GM19468 (cell line): ENCODE measurements at regions not wholly inside any gene's neighbourhood (a gene's known extent, or its start where the extent isn't known, plus 50 kb on each side); places are given as distances from the start of the nearest gene placed in this dataset.

Experiments used
- ATAC-seq: cut with Tn5 transposase; IDR thresholded peaks from one replicate; pipeline ENCODE4 v1.9.1; 2021; ENCODE audit warnings: mild to moderate bottlenecking, moderate library complexity, moderate number of reproducible peaks; ENCODE audit not compliant: unreplicated experiment; ENCODE audit errors: extremely low read depth

DNA sequence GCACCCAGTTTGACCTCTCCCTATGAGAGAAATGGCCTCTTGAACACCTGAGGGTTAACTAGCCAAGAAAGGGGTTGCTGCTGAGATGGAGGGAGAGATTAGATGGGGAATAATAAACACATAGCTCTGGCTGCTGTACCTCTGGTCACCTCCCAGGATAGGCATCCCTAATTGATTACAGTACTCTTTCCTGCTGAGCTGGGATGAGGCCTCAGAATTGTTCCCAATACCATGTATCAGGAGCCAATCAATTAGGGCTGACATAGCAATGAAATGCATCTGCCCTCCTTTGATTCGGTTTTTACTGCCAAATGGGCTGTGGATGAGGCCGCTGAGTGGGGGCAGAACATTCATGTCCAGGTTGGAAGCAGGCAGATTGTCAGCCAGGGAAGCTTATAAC, 339.4 kb upstream of the SLCO3A1 start:
- ATAC-seq: no peak

DNA sequence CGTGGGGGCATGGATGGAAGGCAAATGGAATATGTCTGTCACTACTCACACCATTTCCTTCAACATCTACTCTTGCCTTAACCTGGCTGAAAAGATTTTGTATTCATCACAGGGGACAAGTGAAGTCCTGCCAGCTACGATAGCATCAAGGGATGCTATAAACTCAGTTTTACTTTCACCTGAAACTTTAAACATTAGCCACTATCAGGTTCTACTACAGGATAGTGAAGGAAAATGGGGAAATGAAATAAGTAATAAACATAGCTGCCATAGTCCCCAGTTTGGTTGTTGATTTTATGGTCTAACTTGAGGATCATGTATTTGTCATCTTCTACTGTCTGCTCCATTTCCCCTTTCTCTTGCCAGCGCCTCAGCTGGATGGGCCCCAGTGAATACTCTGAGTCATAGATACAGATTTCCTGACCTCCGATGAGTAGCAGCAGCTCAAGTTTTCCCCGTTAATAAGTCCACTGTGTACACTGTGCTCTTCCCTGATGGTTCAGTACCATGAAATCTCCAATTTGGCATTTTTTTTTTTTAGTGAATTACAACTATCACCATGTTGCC, 338.2 kb upstream of the SLCO3A1 start:
- ATAC-seq: peak; percentile 39

DNA sequence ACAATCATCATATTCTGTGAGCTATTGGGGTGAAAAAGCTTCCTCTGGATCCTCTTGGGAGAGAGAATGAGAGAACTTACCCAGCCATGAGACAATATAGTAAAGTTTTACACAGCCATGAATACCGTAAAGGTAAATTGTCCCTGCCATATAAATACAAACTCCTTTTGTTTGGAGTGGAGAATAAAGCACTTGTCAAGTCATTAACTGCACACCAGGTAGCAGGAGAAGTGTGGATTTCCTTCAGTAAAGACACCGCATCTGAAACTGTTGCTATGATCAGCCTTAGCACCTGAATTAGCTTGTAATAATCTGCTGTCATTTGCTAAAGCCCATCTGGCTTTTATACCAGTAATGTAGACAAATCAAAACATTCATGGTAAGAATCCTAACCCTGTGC, 336.6 kb upstream of the SLCO3A1 start:
- ATAC-seq: no peak

DNA sequence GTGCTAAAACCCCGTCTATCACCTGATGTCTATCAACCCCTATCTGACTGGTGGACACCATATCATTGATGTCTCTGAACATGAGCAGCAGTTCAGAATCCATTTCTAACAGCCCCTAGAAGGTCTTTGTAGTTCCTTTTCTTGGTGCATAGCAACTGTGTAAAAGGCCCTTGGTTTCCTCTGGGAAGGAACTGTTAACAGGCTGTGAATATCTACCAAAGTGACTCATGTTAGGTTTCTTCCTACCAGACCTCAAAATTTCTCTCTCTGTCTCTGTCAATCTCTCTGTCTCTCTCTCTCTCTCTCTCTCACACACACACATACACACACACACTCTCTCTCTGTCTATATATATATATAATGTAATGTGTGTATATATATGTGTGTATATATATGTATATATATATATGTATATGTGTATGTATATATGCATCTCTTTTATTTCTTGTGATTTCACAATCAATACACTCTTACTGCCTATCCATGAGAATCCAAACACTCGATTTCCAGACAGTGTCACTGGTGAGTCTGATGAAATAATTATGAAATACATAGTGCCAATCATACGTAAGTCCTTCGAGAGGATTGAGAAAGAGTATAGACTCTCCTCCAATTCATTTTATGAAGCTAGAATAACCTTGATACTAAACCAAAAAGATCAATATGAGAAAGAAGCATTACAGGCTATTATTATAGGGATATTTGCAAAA, 335.9 kb upstream of the SLCO3A1 start:
- no peak for ATAC-seq

DNA sequence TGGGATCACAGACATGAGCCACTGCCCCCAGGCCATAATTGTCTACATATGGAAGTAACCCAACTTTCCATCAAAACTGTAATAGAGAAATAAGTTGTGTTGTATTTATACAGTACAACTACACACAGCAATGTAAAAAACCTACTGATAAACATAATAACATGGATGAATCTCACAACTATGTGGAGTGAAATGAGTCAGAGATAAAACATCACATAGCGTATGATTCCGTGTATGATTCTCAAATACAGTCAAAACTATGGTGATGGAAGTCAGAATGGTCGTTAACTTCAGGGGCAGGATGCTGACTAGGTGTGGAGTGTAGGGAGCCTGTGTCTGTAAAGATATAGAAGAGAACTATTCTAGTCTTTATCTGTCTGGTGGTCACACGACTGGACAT, 332.7 kb upstream of the SLCO3A1 start:
- no peak for ATAC-seq

DNA sequence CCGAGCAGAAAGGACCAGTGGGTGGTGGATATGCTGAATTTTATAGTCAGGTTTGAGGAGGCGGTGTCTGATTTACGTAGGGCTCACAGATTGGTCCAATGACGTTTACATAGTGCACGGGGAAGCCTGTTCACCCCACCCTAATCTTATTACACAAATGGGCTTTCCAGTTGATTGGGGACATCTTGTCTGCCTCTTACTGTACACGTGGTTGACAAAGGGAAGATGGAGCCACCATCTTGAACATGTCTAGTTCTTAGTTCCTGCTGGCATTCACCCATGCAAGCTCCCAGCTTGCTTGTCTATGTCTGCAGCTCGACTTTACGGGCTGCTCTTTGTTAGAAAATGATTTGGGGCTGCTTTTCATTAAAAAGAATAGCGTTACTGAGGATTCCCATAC, 332.0 kb upstream of the SLCO3A1 start:
- ATAC-seq: no peak

DNA sequence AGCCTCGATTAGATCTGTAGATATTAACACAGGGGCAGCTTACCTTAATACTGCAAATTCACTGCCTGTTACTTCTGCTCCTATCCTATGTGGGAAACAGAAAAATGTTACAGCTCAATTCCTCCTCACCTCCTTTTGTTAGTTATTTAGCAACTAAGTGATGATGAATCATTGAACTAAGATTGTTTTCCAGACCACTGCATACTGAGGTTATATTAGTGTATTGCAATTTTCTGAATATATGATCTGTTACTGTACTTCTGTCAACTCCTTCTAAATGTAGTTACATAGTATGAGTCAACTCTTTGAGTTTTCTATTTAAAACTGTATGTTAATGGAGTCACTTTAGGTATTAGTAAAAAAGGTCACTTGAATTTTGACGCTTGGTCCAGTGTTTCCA, 331.5 kb upstream of the SLCO3A1 start:
- no peak for ATAC-seq

DNA sequence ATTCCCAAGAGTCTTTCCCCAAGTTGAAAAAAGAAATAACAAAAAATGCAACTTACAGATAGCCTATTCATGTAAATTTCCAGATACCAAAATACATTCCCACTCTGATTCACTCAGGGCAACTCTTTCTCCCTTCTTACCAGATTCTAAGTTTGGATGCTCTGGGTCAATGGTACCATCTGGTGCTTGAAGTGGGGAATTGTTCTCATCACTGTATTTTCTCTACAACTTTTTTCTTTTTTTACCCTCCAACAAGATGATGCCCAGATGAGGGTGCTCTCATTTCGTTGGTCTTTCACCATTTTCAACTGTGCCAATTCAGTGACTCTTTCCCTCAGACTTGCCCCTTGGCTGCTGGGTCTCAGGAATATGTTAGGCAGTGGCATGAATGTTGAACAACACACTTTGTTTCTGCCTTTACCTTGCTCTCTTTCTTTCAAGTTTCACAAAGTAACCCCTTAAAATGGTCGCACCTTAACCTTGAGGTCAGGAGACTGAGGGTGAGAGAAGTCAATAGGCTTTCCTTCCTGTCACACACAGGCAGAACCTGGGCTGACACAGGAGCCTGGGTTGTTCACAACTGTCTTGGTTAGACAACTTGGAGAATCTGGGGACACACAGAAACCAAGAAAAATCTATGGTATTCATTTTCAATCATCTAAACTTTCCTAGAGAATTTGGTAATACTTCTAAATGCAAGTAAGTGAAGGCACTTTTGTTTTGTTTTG, 330.7 kb upstream of the SLCO3A1 start:
- no peak for ATAC-seq

DNA sequence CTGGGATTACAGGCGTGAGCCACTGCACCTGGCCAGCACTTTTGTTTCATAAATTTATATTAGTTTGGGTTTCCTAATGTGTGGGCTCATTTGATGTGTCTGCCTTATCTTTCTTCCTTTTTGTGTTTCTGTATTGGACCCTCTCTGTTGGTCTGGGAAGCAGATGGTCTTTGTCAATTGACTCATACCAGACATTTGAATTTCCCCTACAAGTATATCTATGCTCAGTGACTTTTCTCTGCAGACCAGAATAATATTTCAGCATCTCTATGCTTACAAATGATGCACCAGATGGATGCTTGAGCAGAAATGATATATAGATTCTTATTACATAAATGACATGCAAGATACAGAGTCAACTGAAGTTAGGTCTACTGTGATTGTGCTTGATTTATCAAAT, 329.9 kb upstream of the SLCO3A1 start:
- ATAC-seq: no peak

DNA sequence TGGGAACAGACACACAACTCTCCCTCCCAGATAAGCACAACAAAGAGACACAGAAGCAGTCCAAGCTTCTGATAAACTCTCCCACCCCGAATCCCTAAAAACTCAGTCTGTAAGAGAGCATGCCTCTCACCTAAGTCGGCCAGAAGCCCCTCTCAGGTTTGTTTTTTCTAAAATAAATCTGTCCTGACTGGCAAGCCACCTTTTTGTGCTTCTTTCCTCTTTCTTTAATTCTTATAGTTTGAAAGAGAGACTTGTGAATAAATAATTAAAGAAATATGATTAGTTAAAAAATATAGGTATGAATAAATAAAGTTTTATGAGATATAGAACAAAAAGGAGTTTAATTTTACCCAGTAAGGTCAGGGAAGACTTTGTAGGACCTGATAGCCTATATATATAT, 329.0 kb upstream of the SLCO3A1 start:
- ATAC-seq: no peak

DNA sequence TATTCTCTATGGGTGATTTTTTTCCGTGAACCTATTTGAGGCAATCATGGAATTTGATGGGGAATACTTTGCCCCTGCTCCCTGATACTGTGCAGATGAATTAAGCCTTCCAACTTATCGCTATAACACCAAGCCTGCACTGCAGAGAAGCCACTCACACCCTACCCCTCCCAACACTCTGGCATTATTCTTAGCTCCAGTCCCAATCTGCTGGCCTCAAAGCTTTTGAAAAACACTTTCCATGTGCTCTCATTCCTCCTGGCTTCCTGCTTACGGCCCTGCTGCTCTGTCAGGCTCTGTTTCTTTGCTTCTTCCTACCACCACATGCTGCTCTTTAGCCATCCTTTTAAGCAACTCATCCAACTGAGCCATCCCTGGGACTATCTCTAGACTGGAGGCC, 327.8 kb upstream of the SLCO3A1 start:
- ATAC-seq: no peak

DNA sequence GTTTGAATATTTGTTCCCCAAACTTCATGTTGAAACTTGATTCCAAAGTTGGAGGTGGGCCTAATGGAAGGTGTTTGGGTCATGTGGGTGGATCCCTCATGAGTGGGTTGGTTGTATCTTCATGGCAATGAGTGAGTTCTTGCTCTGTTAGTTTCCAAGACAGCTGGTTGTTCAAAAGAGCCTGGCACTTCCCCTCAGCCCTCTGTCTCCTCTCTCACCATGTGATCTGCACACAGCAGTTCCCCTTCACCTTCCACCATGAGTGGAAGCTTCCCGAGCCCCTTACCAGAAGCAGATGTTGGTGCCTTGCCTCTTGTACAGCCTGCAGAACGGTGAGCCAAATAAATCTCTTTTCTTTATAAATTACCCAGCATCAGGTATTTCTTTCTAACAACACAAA, 327.1 kb upstream of the SLCO3A1 start:
- no peak for ATAC-seq

DNA sequence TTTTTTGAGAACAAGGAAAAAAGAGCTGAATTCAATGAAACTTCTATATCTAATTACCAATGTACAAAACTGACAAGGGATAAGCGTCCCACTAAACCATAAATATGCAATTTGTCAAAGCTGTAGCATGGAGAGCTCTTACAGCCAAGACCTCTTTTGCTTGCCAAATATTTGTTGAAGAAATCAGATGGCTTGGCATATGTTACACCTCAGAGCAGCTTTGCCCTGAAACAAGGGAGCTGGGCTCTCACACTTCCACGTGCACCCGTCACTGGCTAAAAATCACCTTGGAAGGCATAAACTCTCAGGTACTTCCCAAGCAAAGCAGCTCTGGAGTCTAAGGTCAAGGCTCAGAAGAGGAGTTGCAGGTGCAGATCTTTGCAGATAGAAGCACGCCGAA, 324.7 kb upstream of the SLCO3A1 start:
- no peak for ATAC-seq

DNA sequence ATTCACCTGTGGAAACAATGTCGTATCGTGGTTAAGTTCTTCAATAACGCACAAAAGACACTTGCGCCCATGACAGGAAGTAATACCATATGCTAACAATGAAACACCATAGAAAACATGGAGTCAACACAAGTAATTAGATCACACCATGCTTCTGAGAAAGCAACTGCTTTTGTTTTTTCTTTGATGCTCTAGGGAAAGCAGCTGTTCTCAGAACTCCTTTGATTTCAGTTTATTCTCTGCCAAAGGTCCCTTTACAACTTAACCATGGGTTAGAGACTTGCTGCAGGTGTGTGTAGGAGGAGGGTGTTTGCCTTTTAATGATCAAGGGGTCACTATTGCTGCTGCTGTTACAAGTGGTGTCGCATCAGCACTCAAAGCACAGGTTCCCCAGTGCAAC, 324.0 kb upstream of the SLCO3A1 start:
- ATAC-seq: no peak

DNA sequence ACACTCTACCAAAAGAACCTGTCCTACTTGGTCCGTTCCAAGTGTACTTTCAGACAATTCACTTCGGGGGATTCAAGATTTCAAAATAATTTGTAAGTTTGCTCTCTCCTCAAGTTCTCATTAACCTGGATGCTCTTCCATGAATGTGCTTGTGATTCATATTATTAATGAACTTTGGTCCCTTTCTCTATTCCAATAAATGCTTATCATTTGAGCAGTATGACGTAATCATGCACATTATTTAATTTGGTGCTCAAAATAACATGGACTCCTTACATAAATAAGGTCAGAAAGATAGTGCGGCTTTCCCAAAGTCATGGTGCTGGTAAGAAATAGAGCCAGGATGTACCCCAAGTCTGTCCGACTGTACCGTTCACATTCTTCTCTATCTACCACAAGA, 323.2 kb upstream of the SLCO3A1 start:
- no peak for ATAC-seq

DNA sequence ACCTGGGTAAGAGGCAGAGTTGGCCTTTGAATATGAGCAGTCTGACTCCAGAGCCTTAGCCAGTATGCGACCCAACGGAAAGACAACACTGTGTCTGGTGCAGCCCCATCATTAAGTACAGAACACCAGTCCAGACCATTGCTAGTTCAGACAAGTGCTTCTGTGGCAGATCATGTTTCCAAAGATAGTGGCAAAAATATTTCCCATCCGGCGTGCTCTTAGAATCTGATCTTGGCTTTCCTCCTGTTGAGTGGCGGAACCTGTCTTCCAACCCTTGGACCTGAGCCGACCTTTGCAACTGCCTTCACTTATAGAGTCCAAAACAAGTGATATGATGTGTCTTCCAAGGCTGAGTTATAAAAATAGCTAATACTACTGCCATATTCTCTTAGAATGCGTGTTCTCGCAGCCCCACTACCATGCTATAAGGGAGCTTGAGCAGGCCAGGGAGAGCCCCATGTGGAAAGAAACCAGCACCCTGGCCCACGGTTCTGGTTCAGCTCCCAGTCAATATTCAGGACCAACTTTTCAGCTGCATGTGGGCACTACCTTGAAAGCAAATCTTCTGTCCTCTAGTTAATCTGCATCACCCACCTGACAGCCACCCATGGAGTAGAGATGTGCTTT, 322.4 kb upstream of the SLCO3A1 start:
- no peak for ATAC-seq

DNA sequence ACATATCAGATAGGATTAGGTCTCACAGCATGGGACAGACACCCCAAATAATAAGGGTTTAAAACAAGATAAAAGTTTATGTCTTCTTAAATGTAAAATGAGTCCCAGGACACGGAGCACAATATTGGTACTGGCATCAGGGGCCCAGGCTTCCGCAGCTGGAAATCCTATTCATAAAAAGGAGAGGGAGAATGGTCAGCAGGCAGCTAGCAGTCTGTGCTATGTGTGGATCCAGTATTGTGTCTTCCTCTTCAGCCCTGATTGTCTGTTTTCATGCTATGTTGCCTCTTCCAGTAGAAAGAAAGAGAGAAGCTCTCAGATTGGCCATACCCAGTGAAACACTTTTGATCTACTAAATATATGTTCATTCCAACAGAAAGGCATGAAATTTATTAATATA, 319.3 kb upstream of the SLCO3A1 start:
- ATAC-seq: no peak

DNA sequence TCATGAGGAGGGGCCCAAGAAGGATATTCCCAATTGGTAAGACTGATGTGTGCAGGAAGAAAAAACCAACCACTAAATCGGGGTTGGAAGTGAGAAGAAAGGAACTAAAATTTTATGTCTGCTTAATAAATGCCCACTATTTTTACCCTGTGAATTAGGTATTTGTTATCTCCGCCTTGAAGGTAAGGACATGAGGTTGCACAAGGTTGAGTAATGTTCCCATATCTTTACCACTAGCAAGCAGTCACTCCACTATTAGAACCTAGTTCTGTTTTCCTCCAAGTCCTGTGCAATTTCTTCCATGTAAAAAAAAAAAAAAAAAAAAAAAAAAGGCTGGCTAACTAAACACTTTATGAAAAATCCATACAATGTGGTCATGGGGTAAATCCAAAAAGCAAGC, 318.5 kb upstream of the SLCO3A1 start:
- ATAC-seq: no peak

DNA sequence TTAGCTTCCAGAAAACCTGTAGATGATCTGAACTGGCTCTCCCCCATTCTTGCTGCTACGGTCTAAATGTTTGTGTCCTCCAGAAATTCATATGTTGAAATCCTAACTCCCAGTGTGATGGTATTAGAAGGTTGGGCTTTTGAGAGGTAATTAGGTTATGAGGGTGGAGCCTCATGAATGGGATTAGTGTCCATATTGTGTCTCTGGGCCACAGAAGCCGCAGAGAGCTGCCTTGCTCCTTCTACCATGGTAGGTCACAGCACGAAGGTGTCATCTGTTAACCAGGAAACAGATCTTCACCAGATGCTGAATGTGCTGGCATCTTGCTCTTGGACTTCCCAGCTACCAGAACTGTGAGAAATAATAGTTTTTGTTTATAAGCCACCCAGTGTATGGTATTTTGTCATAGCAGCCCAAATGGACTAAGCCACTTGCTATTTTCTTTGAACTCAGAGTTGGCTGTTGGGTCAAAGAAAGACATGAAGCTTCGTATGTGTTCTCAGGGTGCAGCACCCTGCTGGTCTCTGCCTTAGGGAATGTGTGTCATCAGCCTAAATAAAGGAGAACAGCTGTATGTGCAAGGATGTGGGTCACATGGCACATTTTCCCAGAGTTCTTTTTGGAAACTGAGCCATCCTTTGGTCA, 317.5 kb upstream of the SLCO3A1 start:
- no peak for ATAC-seq

DNA sequence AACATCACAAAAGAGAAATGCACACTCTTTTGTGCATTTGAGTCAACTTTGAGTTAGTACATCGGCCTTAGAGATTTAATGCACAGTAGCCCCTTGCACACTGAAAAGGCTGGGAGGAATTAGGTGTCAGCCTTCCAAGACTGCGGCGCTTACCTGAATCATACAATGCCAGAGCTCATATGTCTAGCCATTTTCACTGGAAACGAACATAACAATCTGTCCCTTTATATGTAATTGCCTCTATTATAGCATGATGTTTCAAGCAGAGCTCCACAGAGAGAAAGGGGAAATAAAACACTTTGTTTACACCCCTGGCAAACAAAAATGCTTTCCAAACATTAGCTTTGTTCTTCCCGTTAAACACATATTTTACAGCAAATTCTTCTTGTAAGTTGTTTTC, 315.7 kb upstream of the SLCO3A1 start:
- no peak for ATAC-seq

DNA sequence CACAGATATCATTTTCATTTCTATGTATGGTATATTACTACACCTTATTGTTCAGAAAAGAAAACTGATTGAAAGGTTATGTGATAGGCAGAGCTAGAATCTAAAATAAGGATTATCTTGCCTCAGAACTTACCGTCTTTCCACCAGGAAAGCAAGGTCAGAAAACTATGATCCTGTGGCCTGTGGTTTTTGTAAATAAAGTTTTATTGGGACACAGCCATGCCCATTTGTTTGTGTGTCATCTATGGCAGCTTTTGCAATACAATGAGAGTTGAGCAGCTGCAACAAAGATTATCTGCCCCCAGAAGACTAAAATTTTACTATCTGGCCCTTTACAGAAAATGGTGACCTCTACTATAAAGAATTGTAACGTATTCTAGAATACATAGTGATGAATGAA, 314.7 kb upstream of the SLCO3A1 start:
- ATAC-seq: no peak
